ENCODE measurements at regions not wholly inside any gene's neighbourhood (a gene's known extent, or its start where the extent isn't known, plus 50 kb on each side); places are given as distances from the start of the nearest gene placed in this dataset.

DNA sequence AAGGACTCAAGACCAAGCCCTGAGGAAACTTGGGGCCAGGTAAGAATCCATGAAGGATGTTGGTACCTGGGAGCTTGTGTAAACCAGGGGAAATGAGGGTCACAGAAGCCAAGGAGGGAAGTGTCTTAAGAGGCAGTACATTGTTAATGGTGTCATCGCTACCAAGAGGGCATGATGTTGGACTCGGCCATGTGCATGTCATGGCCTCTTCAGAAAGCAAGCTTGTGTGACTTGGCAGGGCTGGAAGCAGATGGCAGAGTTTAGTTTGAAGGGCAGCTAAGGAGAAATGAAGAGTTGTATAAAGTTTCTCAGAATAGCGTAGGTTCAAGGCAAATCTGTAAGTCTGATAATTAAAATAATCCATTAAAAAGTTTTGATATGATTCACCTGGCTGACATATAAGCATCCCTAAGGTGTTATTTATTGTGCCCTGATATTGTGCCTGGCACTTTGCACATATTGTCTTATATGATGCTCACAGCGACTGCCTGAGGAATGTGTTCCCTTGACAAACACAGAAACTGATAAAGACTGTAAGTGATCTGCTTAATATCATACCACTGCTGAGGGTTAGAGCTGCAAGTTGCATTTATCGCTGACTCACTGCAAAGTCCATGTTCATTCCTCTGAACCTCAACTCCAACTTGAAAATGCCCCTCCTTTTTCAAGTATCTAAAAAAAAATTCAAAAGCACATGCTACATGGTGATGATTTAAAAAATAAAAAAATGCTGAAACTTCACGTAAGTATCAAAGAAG, 81.3 kb upstream of the PTPN3 start:
- Histone ChIP-seq H3K27ac (ENCODE audit: low read depth) (no peak overlapping the region), H3K36me3 (ENCODE audit: insufficient read depth) (no peaks in the 10 kb centered on the region), H3K4me3 (ENCODE audit: low read depth, low read length) (no peak overlapping the region), H3K4me1 (ENCODE audit: insufficient read depth) (no peaks in the 10 kb centered on the region)
- 58% methylated on average over 6 of the region's 6 CpGs for WGBS
- no peak for DNase-seq (ENCODE audit: extremely low spot score)

DNA sequence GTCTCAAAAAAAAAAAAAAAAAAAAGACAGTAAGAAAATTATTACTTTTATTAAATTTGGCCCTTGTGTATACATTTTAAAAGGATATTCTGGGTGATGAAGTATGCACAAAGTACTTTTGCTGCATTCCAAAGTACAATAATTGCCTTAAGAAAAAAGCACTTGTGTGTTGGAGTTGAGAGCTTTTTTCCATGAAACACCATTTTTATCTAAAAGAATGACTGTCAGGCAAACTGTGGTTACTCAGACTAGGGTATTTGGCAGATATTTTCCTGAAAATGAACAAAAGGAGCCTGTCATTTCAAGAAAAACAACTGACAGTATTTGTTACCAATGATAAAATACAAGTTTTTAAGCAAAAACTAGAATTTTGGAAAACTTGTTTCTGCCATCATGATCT, 84.3 kb upstream of the PTPN3 start:
- DNase-seq (ENCODE audit: extremely low spot score): no peak
- H3K36me3 ChIP-seq (ENCODE audit: insufficient read depth): no peaks in the 10 kb centered on the region
- no peak overlapping the region for H3K27ac ChIP-seq (ENCODE audit: low read depth)
- no peak overlapping the region for H3K4me3 ChIP-seq (ENCODE audit: low read depth, low read length)
- no peaks in the 10 kb centered on the region for H3K4me1 ChIP-seq (ENCODE audit: insufficient read depth)

DNA sequence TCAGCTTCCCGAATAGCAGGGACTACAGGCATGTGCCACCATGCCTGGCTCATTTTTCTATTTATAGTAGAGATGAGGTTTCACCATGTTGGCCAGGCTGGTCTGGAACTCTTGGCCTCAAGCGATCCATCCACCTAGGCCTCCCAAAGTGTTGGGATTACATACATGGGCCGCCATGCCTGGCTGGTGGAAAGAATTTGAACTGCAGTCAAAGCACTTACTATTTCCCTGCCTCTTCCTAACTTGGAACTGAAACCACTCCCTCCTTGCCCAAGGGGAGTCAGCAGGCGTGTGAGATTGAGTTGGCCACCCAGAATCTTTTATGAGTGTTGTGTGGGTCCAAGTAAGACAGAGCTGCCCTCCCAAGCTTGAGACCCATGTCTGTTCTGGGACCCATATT, 86.1 kb upstream of the PTPN3 start:
- no peaks in the 10 kb centered on the region for H3K36me3 ChIP-seq (ENCODE audit: insufficient read depth)
- DNase-seq (ENCODE audit: extremely low spot score): no peak
- H3K27ac ChIP-seq (ENCODE audit: low read depth): no peak overlapping the region
- 77% methylated on average over 4 of the region's 4 CpGs for WGBS
- H3K4me1 ChIP-seq (ENCODE audit: insufficient read depth): no peaks in the 10 kb centered on the region
- no peak overlapping the region for H3K4me3 ChIP-seq (ENCODE audit: low read depth, low read length)

DNA sequence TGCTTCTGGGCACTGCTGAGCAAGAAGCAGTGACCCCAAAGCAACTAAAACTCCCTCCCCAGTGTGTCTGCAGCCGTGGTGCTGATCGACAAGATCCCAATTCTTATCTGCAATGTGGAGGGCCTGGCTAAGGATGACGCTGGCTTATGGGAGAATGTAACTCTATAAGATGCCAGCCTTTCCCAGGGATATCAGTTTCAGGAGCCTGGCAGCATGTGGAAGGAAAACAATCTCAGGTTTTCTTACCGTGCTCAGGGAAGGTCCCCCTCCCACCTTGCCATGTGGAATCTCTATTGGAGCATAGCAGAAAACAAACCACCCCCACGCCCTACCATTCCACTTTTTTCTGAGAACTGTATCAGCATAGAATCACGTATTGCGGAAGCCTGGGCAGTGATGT, 87.7 kb upstream of the PTPN3 start:
- DNase-seq (ENCODE audit: extremely low spot score): no peak
- 66% methylated on average over 7 of the region's 7 CpGs for WGBS
- no peak overlapping the region for H3K4me3 ChIP-seq (ENCODE audit: low read depth, low read length)
- no peaks in the 10 kb centered on the region for H3K4me1 ChIP-seq (ENCODE audit: insufficient read depth)
- H3K36me3 ChIP-seq (ENCODE audit: insufficient read depth): no peaks in the 10 kb centered on the region
- no peak overlapping the region for H3K27ac ChIP-seq (ENCODE audit: low read depth)

DNA sequence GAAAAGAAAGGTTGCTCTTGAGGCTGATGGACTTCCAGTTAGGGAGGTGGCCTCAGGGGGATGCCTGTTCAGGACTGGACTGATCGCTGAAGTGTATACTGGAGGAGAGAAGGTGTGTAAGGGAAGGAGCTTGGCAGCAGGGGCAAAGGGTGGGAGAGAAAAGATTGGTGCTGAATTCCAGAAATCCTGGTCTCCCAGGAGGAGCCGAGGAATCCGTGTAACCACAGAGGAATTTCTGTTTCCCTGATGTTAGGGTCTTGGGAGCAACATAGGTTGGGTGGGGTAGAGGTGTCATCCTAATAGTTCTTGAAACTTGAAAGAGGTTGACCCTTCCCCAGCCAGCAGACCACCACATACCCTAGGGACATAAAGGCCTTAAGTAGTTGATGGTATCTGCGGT, 88.9 kb upstream of the PTPN3 start:
- Histone ChIP-seq H3K4me1 (ENCODE audit: insufficient read depth) (no peaks in the 10 kb centered on the region), H3K4me3 (ENCODE audit: low read depth, low read length) (no peak overlapping the region), H3K36me3 (ENCODE audit: insufficient read depth) (no peaks in the 10 kb centered on the region), H3K27ac (ENCODE audit: low read depth) (no peak overlapping the region)
- 91% methylated on average over 4 of the region's 4 CpGs for WGBS
- DNase-seq (ENCODE audit: extremely low spot score): no peak

DNA sequence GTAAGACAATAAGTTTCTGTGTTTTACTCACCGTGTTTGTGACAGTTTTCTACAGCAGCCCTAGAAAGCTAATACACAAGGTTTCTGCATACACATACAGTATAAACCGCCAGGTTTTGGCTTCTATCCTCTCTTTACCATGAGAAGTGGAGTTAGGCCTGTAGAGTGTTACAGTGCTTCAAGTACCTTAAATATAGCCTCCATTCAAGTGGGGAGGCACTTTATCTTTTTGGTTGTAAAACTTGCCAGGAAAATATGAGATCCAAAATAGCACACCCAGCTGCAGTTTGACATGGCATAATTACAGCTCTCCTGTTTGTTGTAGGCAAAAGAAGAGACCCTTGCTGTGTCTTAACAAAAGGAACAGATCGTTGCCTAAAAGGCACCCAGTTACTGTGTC, 90.3 kb upstream of the PTPN3 start:
- H3K27ac ChIP-seq (ENCODE audit: low read depth): no peak overlapping the region
- 65% methylated on average over 3 of the region's 3 CpGs for WGBS

DNA sequence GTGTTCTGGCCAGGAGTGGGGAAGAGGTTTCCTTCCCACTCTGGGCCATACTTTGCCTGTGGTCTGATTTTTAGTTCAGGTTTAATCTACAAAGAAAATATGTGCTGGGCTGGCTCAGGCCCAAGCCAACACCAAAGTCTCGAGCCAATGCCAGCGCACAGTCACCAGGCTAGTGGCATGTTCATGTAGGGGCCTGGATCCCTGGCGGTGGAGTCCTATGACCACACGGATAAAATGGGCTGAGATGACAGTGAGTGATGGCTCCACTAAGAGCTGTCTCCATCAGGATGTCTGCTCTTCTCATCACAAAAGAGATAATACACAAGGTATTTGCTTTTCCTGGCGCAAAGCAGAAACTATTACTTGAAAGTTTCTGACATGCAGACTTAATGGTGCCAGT, 92.9 kb upstream of the PTPN3 start:
- Histone ChIP-seq H3K27ac (ENCODE audit: low read depth) (no peak overlapping the region), H3K36me3 (ENCODE audit: insufficient read depth) (no peaks in the 10 kb centered on the region), H3K4me3 (ENCODE audit: low read depth, low read length) (no peak overlapping the region), H3K4me1 (ENCODE audit: insufficient read depth) (no peaks in the 10 kb centered on the region)
- 65% methylated on average over 5 of the region's 5 CpGs for WGBS
- DNase-seq (ENCODE audit: extremely low spot score): no peak

More for the DNA sequence above, 90.3 kb upstream of the PTPN3 start:
- Histone ChIP-seq H3K36me3 (ENCODE audit: insufficient read depth) (no peaks in the 10 kb centered on the region), H3K4me3 (ENCODE audit: low read depth, low read length) (no peak overlapping the region), H3K4me1 (ENCODE audit: insufficient read depth) (no peaks in the 10 kb centered on the region)
- DNase-seq (ENCODE audit: extremely low spot score): no peak

DNA sequence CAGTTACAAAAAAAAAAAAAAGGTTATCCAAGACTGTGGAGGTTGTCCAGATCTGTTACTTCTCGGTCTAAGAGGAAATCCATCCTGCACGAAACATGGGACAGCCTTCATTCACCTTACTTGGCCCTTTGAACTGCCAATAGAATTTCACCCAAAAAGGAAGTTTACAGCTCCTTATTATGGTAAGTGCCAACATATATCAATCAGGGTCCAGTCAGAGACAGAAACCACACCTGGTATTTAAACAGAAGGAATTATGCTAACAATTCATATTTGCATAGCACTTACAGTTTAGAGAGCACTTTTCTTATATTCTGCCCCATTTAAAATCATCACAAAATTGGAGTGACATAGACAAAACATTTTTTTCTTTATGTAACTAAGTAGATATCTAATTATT, 93.6 kb upstream of the PTPN3 start:
- no peaks in the 10 kb centered on the region for H3K4me1 ChIP-seq (ENCODE audit: insufficient read depth)
- WGBS: 71% methylated on average over 2 of the region's 2 CpGs
- H3K27ac ChIP-seq (ENCODE audit: low read depth): no peak overlapping the region
- no peak overlapping the region for H3K4me3 ChIP-seq (ENCODE audit: low read depth, low read length)
- no peaks in the 10 kb centered on the region for H3K36me3 ChIP-seq (ENCODE audit: insufficient read depth)
- no peak for DNase-seq (ENCODE audit: extremely low spot score)

DNA sequence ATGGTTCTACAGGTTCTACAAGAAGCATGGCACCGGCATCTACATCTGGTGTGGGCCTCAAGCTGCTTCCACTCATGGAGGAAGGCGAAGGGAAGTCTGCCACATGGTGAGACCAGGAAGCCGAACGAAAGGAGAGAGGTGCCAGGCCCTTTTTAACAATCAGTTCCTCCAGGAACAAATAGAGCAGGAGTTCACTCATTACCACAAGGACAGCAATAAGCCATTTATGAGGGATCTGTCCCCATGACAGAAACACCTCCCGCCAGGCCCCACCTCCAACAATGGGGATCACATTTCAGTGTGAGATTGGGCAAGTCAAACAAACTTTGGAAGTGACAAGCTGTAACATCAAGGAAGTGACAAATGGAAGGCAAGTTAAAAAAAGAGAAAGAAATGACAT, 95.5 kb upstream of the PTPN3 start:
- H3K27ac ChIP-seq (ENCODE audit: low read depth): no peak overlapping the region
- no peaks in the 10 kb centered on the region for H3K36me3 ChIP-seq (ENCODE audit: insufficient read depth)
- WGBS: 87% methylated on average over 5 of the region's 5 CpGs
- H3K4me3 ChIP-seq (ENCODE audit: low read depth, low read length): no peak overlapping the region
- no peaks in the 10 kb centered on the region for H3K4me1 ChIP-seq (ENCODE audit: insufficient read depth)
- no peak for DNase-seq (ENCODE audit: extremely low spot score)

DNA sequence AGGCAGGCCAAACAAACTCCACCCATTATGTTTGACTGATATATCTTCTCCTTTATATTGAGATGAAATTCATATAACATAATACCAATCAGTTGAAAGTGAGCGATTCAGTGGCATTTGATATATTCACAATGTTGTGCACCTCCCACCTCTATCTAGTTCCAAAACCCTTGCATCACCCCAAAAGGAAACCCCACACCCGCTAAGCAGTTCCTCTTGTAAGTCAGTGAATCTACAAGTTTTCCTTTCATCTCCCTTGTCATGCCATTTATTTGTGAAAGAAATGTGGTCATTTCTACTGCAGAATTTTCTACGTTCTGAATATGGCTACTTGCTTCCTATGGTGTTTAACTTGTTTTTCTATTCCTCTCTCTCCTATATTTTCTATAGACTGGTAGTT, 99.4 kb upstream of the PTPN3 start:
- Histone ChIP-seq H3K27ac (ENCODE audit: low read depth) (no peak overlapping the region), H3K36me3 (ENCODE audit: insufficient read depth) (no peaks in the 10 kb centered on the region), H3K4me1 (ENCODE audit: insufficient read depth) (no peaks in the 10 kb centered on the region), H3K4me3 (ENCODE audit: low read depth, low read length) (no peak overlapping the region)
- WGBS: 84% methylated on average over 3 of the region's 3 CpGs
- no peak for DNase-seq (ENCODE audit: extremely low spot score)

DNA sequence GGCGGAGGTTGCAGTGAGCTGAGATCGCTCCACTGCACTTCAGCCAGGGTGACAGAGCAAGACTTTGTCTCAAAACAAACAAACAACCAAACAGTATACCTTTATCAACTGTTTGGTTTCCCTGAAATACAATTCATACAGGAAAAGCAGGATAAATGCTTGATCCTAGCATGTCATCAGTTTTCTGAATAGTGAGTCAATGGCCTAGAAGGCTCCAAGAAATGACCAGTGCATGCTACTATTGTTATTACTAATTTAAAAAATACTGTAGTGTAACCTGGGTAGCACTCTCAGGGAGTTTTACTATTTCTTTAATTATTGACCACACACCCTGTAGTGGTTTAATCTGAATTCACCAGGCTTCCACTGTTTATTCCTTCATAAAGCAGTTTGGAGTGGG, 101.0 kb upstream of the PTPN3 start:
- 98% methylated on average over 2 of the region's 2 CpGs for WGBS
- H3K36me3 ChIP-seq (ENCODE audit: insufficient read depth): no peaks in the 10 kb centered on the region
- no peak overlapping the region for H3K4me3 ChIP-seq (ENCODE audit: low read depth, low read length)
- H3K4me1 ChIP-seq (ENCODE audit: insufficient read depth): no peaks in the 10 kb centered on the region
- H3K27ac ChIP-seq (ENCODE audit: low read depth): no peak overlapping the region
- DNase-seq (ENCODE audit: extremely low spot score): no peak

DNA sequence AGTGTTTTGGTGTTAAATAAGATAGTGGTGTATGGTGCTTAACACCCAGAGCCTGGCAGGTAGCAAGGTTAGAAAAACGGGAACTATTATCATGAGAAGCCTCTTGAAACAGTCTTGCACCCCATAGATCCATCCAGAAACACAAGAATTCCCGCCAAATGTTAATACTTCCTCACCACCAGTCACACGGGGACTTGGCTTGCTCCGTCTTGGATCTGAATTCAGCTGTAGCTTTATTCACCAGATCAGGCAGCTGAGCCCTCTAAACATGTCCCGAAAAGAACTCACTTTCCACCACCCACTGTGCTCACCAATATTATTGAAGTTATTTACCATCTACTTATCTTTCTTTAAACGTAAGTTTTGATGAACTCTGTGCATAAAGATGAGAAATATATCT, 101.6 kb upstream of the PTPN3 start:
- no peak overlapping the region for H3K27ac ChIP-seq (ENCODE audit: low read depth)
- 53% methylated on average over 6 of the region's 6 CpGs for WGBS

DNA sequence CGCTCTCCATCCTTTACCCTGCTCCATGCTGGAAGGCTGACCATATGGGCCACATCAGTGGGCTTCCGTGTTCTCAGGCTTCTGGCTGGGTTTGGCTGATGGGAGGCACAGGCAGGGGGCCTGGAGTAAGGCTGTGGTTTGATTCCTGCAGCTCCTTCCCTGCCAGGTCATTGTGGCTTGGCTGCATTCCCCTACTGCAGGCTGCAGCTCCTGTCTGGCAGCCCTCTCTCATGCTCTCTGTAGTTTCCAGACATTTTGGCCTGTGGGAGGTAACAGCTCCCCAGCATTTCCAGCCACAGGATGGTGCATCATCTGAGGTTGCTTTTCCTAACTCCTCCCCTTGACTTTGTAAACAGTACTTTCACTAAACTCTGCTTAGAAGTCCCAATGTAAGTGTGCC, 102.0 kb upstream of the PTPN3 start:
- WGBS: 35% methylated on average over 2 of the region's 2 CpGs
- Histone ChIP-seq H3K4me3 (ENCODE audit: low read depth, low read length) (no peak overlapping the region), H3K27ac (ENCODE audit: low read depth) (no peak overlapping the region), H3K4me1 (ENCODE audit: insufficient read depth) (no peaks in the 10 kb centered on the region), H3K36me3 (ENCODE audit: insufficient read depth) (no peaks in the 10 kb centered on the region)
- no peak for DNase-seq (ENCODE audit: extremely low spot score)

More for the DNA sequence above, 101.6 kb upstream of the PTPN3 start:
- Histone ChIP-seq H3K36me3 (ENCODE audit: insufficient read depth) (no peaks in the 10 kb centered on the region), H3K4me1 (ENCODE audit: insufficient read depth) (no peaks in the 10 kb centered on the region), H3K4me3 (ENCODE audit: low read depth, low read length) (no peak overlapping the region)
- DNase-seq (ENCODE audit: extremely low spot score): no peak

DNA sequence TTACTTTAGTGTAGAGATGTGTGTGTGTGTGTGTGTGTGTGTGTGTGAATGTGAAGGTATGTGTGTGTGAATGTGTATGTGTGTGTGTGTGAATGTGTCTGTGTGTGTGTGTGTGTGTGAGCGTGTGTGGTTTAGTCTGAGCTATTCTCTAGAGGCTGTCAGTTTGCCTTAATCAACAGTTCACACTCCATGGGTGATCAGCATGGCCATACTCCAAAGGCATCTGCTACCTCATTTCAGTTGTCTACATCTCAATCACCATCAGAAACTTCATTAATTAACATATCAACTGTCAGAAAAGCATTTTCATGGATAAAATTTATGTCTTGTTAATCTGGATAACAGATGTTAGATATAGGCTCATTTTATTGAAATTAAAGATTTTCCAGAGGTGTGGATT, 103.1 kb upstream of the PTPN3 start:
- Histone ChIP-seq H3K4me3 (ENCODE audit: low read depth, low read length) (no peak overlapping the region), H3K27ac (ENCODE audit: low read depth) (no peak overlapping the region), H3K4me1 (ENCODE audit: insufficient read depth) (no peaks in the 10 kb centered on the region), H3K36me3 (ENCODE audit: insufficient read depth) (no peaks in the 10 kb centered on the region)
- WGBS: 95% methylated on average over 1 of the region's 1 CpG
- DNase-seq (ENCODE audit: extremely low spot score): no peak

DNA sequence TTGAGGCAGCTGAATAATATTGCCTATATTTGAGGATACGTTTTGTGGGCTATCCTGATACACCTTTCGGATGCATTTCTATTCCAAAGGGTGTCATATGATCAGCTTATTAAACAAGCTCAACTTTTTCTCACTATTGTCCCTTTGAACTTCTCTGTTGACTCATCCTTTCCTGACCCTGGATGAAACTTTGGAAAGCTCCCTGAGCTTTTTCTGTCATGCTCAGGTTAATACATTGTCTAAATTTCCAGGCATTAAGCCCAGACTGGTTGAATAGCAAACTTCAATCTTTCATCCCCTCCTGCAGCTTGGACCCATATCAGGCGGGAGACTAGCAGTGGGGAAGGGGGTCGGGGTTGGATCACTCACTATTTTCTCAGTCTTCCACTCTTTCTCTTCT, 104.9 kb upstream of the PTPN3 start:
- Histone ChIP-seq H3K36me3 (ENCODE audit: insufficient read depth) (no peaks in the 10 kb centered on the region), H3K4me3 (ENCODE audit: low read depth, low read length) (no peak overlapping the region), H3K27ac (ENCODE audit: low read depth) (no peak overlapping the region), H3K4me1 (ENCODE audit: insufficient read depth) (no peaks in the 10 kb centered on the region)
- no peak for DNase-seq (ENCODE audit: extremely low spot score)
- 60% methylated on average over 4 of the region's 4 CpGs for WGBS
